Fibroblast of skin of left quadriceps (primary cell): ENCODE measurements at regions not wholly inside any gene's neighbourhood (a gene's known extent, or its start where the extent isn't known, plus 50 kb on each side); places are given as distances from the start of the nearest gene placed in this dataset.

Source experiments
- DNase-seq, 2 experiments: peaks; one replicate each; pipeline ENCODE4 v3.0.0-alpha.2; 2013; ENCODE audit warnings: low read depth in 2 of 2

- DNase-seq, result no peak
Measured at GRCh38 chr1:229964281-229964680, 102.8 kb upstream of the GALNT2 start.

GRCh38 chr1:229970714-229971113, 96.3 kb upstream of the GALNT2 start:
- DNase-seq, result no peak

GRCh38 chr1:229971141-229971540, 95.9 kb upstream of the GALNT2 start:
- DNase-seq, result no peak

- DNase-seq, result no peak
Measured at GRCh38 chr1:229972600-229973296, 94.3 kb upstream of the GALNT2 start.

- DNase-seq, result no peak
Measured at GRCh38 chr1:229973297-229973612, 93.8 kb upstream of the GALNT2 start.

GRCh38 chr1:229975047-229975446, 92.0 kb upstream of the GALNT2 start:
- DNase-seq, result no peak

GRCh38 chr1:229980009-229980408, 87.0 kb upstream of the GALNT2 start:
- DNase-seq, result no peak

GRCh38 chr1:229981736-229982135, 85.3 kb upstream of the GALNT2 start:
- DNase-seq, result no peak

GRCh38 chr1:229984310-229984991, 82.6 kb upstream of the GALNT2 start:
- DNase-seq, result no peak

- DNase-seq, result no peak
Measured at GRCh38 chr1:229984992-229985612, 81.9 kb upstream of the GALNT2 start.

GRCh38 chr1:229985613-229986010, 81.4 kb upstream of the GALNT2 start:
- no peak for DNase-seq

- no peak for DNase-seq
Measured at GRCh38 chr1:229986737-229987337, 80.2 kb upstream of the GALNT2 start.

GRCh38 chr1:229987953-229988352, 79.1 kb upstream of the GALNT2 start:
- no peak for DNase-seq

- DNase-seq, result no peak
Measured at GRCh38 chr1:229988534-229988933, 78.5 kb upstream of the GALNT2 start.

GRCh38 chr1:229989591-229990248, 77.3 kb upstream of the GALNT2 start:
- DNase-seq, result no peak

- DNase-seq, result no peak
Measured at GRCh38 chr1:229990326-229990725, 76.7 kb upstream of the GALNT2 start.

GRCh38 chr1:229991104-229991513, 75.9 kb upstream of the GALNT2 start:
- DNase-seq, result no peak

GRCh38 chr1:229991724-229992333, 75.2 kb upstream of the GALNT2 start:
- no peak for DNase-seq

- DNase-seq, result no peak
Measured at GRCh38 chr1:229993060-229993459, 74.0 kb upstream of the GALNT2 start.

- no peak for DNase-seq
Measured at GRCh38 chr1:229993894-229994293, 73.1 kb upstream of the GALNT2 start.

- DNase-seq, result no peak
Measured at GRCh38 chr1:229999004-229999670, 67.9 kb upstream of the GALNT2 start.
